GM23338 (cell line): ENCODE measurements at regions not wholly inside any gene's neighbourhood (a gene's known extent, or its start where the extent isn't known, plus 50 kb on each side); places are given as distances from the start of the nearest gene placed in this dataset.

Experiments
- CREB1 ChIP-seq: fragments of 250-450 bp; sonication (Bioruptor Pico); IDR thresholded peaks from 2 replicates; pipeline ENCODE4 v1.5.0; 2020; ENCODE audit warnings: low read depth, mild to moderate bottlenecking, moderate library complexity
- EZH2phosphoT487 ChIP-seq: fragments of 200-600 bp; sonication (generic); IDR thresholded peaks from one replicate; pipeline ENCODE4 v1.8.1; 2018; ENCODE audit warnings: antibody characterized with exemption; ENCODE audit not compliant: unreplicated experiment
- JUNB ChIP-seq: IDR thresholded peaks from one replicate; pipeline ENCODE4 v1.6.1; 2016; ENCODE audit warnings: antibody characterized with exemption; ENCODE audit not compliant: unreplicated experiment
- POLR2AphosphoS5 ChIP-seq: IDR thresholded peaks from 2 replicates; pipeline ENCODE4 v1.6.1; 2016; ENCODE audit warnings: antibody characterized with exemption, low read depth
- STAT1 ChIP-seq: IDR thresholded peaks from one replicate; pipeline ENCODE4 v1.6.1; 2016; ENCODE audit warnings: antibody characterized with exemption; ENCODE audit not compliant: unreplicated experiment
- ZNF114 ChIP-seq: fragments of 250-450 bp; sonication (Bioruptor Pico); IDR thresholded peaks from 2 replicates; pipeline ENCODE4 v1.5.0; 2020; ENCODE audit warnings: mild to moderate bottlenecking, moderate library complexity
- ZNF331 ChIP-seq: fragments of 250-450 bp; sonication (Bioruptor Pico); IDR thresholded peaks from 2 replicates; pipeline ENCODE4 v1.5.0; 2020; ENCODE audit warnings: low read depth, mild to moderate bottlenecking, moderate library complexity
- TF ChIP-seq, protein P1 (sequence below), 2 experiments: fragments of 200-600 bp in 1 of 2; sonication (generic) in 1 of 2; conservative IDR thresholded peaks; 2 replicates each; pipeline versions ENCODE4 v1.5.1 to v1.6.1; 2016 to 2017; ENCODE audit warnings: antibody characterized with exemption in 2 of 2, low read depth in 2 of 2, mild to moderate bottlenecking in 2 of 2, moderate library complexity in 1 of 2
- TF ChIP-seq, protein P2 (sequence below): IDR thresholded peaks from 2 replicates; pipeline ENCODE4 v1.6.1; 2016; ENCODE audit warnings: antibody characterized with exemption
- TF ChIP-seq, protein P3 (sequence below): IDR thresholded peaks from one replicate; pipeline ENCODE4 v1.6.1; 2018; ENCODE audit warnings: antibody characterized with exemption; ENCODE audit not compliant: unreplicated experiment

DNA sequence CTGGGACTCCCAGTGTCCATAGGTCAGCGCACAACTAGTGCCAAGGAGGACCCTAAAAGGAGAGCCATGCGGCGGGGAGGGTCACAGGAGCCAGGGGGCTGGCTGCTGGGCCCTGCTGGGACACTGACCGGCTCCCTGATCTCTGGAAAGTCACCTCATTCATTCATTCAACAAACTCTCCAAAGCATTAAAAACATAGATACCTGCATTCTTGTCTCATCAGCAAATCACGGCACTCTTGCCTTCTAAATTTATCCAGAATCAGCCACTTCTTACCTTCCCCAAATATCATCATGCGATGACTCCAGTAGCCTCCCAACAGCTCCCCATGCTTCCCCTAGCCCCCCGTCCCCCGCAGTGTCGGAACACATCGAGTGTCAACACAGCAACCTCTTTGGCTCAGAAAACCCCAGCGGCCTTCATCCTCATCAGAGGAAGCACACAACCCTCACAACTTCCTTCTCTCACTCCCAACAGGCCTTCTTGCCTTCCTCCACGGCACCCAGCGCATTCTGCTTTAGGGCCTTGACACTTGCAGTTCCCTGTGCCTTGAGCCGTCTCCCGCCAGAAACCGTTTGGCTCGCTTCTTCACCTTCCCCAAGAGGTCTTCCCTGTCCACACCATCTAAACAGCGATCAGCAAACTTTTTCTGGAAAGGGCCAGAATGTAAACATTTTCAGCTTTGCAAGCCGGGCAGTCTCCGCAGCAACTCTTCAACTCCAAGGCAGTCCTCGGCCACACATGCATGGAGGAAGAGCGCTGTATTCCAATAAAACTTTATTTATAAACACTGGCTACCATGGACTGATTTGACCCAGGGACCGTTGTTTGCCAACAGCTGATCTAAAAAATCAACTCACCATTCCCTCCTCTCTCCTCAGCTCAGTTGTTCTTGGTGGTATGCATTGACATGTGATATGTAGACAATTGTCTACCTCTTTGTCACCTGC, 119.5 kb upstream of the TNRC6C start (continued):
- TF ChIP-seq, protein P1, sequence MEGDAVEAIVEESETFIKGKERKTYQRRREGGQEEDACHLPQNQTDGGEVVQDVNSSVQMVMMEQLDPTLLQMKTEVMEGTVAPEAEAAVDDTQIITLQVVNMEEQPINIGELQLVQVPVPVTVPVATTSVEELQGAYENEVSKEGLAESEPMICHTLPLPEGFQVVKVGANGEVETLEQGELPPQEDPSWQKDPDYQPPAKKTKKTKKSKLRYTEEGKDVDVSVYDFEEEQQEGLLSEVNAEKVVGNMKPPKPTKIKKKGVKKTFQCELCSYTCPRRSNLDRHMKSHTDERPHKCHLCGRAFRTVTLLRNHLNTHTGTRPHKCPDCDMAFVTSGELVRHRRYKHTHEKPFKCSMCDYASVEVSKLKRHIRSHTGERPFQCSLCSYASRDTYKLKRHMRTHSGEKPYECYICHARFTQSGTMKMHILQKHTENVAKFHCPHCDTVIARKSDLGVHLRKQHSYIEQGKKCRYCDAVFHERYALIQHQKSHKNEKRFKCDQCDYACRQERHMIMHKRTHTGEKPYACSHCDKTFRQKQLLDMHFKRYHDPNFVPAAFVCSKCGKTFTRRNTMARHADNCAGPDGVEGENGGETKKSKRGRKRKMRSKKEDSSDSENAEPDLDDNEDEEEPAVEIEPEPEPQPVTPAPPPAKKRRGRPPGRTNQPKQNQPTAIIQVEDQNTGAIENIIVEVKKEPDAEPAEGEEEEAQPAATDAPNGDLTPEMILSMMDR (conservative IDR thresholded peaks at IDR 0.05; ENCODE audit: low read depth in 2 of 2): no peak
- TF ChIP-seq, protein P2, sequence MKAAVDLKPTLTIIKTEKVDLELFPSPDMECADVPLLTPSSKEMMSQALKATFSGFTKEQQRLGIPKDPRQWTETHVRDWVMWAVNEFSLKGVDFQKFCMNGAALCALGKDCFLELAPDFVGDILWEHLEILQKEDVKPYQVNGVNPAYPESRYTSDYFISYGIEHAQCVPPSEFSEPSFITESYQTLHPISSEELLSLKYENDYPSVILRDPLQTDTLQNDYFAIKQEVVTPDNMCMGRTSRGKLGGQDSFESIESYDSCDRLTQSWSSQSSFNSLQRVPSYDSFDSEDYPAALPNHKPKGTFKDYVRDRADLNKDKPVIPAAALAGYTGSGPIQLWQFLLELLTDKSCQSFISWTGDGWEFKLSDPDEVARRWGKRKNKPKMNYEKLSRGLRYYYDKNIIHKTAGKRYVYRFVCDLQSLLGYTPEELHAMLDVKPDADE: no peak
- no peak for TF ChIP-seq ZNF331 (CRISPR knock-in tag)
- TF ChIP-seq JUNB: no peak
- no peak for TF ChIP-seq EZH2phosphoT487
- TF ChIP-seq POLR2AphosphoS5: no peak
- no peak for TF ChIP-seq ZNF114 (CRISPR knock-in tag)
- TF ChIP-seq STAT1: no peak
- TF ChIP-seq, protein P3, sequence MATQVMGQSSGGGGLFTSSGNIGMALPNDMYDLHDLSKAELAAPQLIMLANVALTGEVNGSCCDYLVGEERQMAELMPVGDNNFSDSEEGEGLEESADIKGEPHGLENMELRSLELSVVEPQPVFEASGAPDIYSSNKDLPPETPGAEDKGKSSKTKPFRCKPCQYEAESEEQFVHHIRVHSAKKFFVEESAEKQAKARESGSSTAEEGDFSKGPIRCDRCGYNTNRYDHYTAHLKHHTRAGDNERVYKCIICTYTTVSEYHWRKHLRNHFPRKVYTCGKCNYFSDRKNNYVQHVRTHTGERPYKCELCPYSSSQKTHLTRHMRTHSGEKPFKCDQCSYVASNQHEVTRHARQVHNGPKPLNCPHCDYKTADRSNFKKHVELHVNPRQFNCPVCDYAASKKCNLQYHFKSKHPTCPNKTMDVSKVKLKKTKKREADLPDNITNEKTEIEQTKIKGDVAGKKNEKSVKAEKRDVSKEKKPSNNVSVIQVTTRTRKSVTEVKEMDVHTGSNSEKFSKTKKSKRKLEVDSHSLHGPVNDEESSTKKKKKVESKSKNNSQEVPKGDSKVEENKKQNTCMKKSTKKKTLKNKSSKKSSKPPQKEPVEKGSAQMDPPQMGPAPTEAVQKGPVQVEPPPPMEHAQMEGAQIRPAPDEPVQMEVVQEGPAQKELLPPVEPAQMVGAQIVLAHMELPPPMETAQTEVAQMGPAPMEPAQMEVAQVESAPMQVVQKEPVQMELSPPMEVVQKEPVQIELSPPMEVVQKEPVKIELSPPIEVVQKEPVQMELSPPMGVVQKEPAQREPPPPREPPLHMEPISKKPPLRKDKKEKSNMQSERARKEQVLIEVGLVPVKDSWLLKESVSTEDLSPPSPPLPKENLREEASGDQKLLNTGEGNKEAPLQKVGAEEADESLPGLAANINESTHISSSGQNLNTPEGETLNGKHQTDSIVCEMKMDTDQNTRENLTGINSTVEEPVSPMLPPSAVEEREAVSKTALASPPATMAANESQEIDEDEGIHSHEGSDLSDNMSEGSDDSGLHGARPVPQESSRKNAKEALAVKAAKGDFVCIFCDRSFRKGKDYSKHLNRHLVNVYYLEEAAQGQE: no peak
- TF ChIP-seq CREB1 (CRISPR knock-in tag): no peak
